GM23338 (cell line): ENCODE measurements at regions not wholly inside any gene's neighbourhood (a gene's known extent, or its start where the extent isn't known, plus 50 kb on each side); places are given as distances from the start of the nearest gene placed in this dataset.

Experiments
- ATAC-seq: fragments of 200-7000 bp; cut with Tn5 transposase; 3 replicates; pipeline ENCODE4 v1.9.1; 2020
- DNase-seq: peaks from one replicate; pipeline ENCODE4 v3.0.0-alpha.2; 2015; ENCODE audit warnings: low spot score
- H2AFZ ChIP-seq: fragments of 200-600 bp; sonication (generic); 2 replicates; pipeline ENCODE4 v1.8.0; 2016; ENCODE audit warnings: antibody characterized with exemption, mild to moderate bottlenecking, moderate library complexity
- H3F3A ChIP-seq: fragments of 200-600 bp; sonication (generic); replicated peaks from 2 replicates; pipeline ENCODE4 v1.8.0; 2017; ENCODE audit warnings: antibody characterized with exemption, mixed run types, low read depth
- H3K27ac ChIP-seq: fragments of 200-600 bp; sonication (generic); 2 replicates; pipeline ENCODE4 v1.6.1; 2016; ENCODE audit warnings: low read depth
- H3K27me3 ChIP-seq: fragments of 200-600 bp; sonication (generic); 2 replicates; pipeline ENCODE4 v1.8.0; 2016; ENCODE audit warnings: mild to moderate bottlenecking, mixed run types, moderate library complexity; ENCODE audit not compliant: insufficient read depth
- H3K36me3 ChIP-seq: fragments of 200-600 bp; sonication (generic); 2 replicates; pipeline ENCODE4 v1.8.0; 2016; ENCODE audit warnings: mild to moderate bottlenecking; ENCODE audit not compliant: insufficient read depth
- H3K4me1 ChIP-seq: fragments of 200-600 bp; sonication (generic); 2 replicates; pipeline ENCODE4 v1.8.0; 2016; ENCODE audit warnings: mild to moderate bottlenecking, moderate library complexity; ENCODE audit not compliant: insufficient read depth
- H3K4me2 ChIP-seq: fragments of 200-600 bp; sonication (generic); 2 replicates; pipeline ENCODE4 v1.7.1; 2017; ENCODE audit warnings: mixed run types
- H3K4me3 ChIP-seq: fragments of 200-600 bp; sonication (generic); 2 replicates; pipeline ENCODE4 v1.6.1; 2016; ENCODE audit warnings: mixed run types
- H3K79me2 ChIP-seq: fragments of 200-600 bp; sonication (generic); replicated peaks from 2 replicates; pipeline ENCODE4 v1.8.0; 2017; ENCODE audit warnings: mild to moderate bottlenecking; ENCODE audit not compliant: insufficient read depth
- H3K9me2 ChIP-seq: fragments of 200-600 bp; sonication (generic); 2 replicates; pipeline ENCODE4 v1.8.0; 2017; ENCODE audit not compliant: insufficient read depth
- H4K20me1 ChIP-seq: fragments of 200-600 bp; sonication (generic); replicated peaks from 2 replicates; pipeline ENCODE4 v1.8.0; 2017; ENCODE audit warnings: mild to moderate bottlenecking; ENCODE audit not compliant: insufficient read depth
- H3K27ac Mint-ChIP-seq: 2 replicates; pipeline ENCODE4 v1.8.0; 2020; ENCODE audit warnings: inconsistent platforms, mild to moderate bottlenecking, moderate library complexity, mixed read lengths
- H3K27me3 Mint-ChIP-seq: 3 replicates; pipeline ENCODE4 v1.8.0; 2022; ENCODE audit warnings: low read depth, mild to moderate bottlenecking, moderate library complexity, mixed read lengths, inconsistent platforms; ENCODE audit not compliant: insufficient read depth, poor library complexity
- H3K36me3 Mint-ChIP-seq: 3 replicates; pipeline ENCODE4 v1.8.0; 2021; ENCODE audit warnings: low read depth, mild to moderate bottlenecking, inconsistent platforms, moderate library complexity, mixed read lengths
- H3K4me1 Mint-ChIP-seq: 3 replicates; pipeline ENCODE4 v1.8.0; 2020; ENCODE audit warnings: mild to moderate bottlenecking, inconsistent platforms, mixed read lengths
- H3K4me3 Mint-ChIP-seq: 3 replicates; pipeline ENCODE4 v1.8.0; 2021; ENCODE audit warnings: moderate library complexity, mild to moderate bottlenecking, inconsistent platforms, mixed read lengths
- H3K9me3 Mint-ChIP-seq: 3 replicates; pipeline ENCODE4 v1.8.0; 2020; ENCODE audit warnings: moderate library complexity, mild to moderate bottlenecking, inconsistent platforms, mixed read lengths
- CREB1 ChIP-seq: fragments of 250-450 bp; sonication (Bioruptor Pico); IDR thresholded peaks from 2 replicates; pipeline ENCODE4 v1.5.0; 2020; ENCODE audit warnings: low read depth, mild to moderate bottlenecking, moderate library complexity
- EZH2 ChIP-seq: fragments of 200-600 bp; sonication (generic); IDR thresholded peaks from one replicate; pipeline ENCODE4 v1.8.0; 2017; ENCODE audit warnings: antibody characterized with exemption, mild to moderate bottlenecking, low read depth; ENCODE audit not compliant: unreplicated experiment
- EZH2phosphoT487 ChIP-seq: fragments of 200-600 bp; sonication (generic); IDR thresholded peaks from one replicate; pipeline ENCODE4 v1.8.1; 2018; ENCODE audit warnings: antibody characterized with exemption; ENCODE audit not compliant: unreplicated experiment
- NANOG ChIP-seq: IDR thresholded peaks from 2 replicates; pipeline ENCODE4 v1.6.1; 2016; ENCODE audit warnings: antibody characterized with exemption, borderline replicate concordance
- ZNF331 ChIP-seq: fragments of 250-450 bp; sonication (Bioruptor Pico); IDR thresholded peaks from 2 replicates; pipeline ENCODE4 v1.5.0; 2020; ENCODE audit warnings: low read depth, mild to moderate bottlenecking, moderate library complexity
- TF ChIP-seq, protein P1 (sequence below): fragments of 250-450 bp; sonication (Bioruptor Pico); IDR thresholded peaks from 2 replicates; pipeline ENCODE4 v1.5.0; 2020; ENCODE audit warnings: mild to moderate bottlenecking, moderate library complexity
- TF ChIP-seq, protein P2 (sequence below), 2 experiments: fragments of 200-600 bp in 1 of 2; sonication (generic) in 1 of 2; conservative IDR thresholded peaks; 2 replicates each; pipeline versions ENCODE4 v1.5.1 to v1.6.1; 2016 to 2017; ENCODE audit warnings: antibody characterized with exemption in 2 of 2, low read depth in 2 of 2, mild to moderate bottlenecking in 2 of 2, moderate library complexity in 1 of 2

DNA sequence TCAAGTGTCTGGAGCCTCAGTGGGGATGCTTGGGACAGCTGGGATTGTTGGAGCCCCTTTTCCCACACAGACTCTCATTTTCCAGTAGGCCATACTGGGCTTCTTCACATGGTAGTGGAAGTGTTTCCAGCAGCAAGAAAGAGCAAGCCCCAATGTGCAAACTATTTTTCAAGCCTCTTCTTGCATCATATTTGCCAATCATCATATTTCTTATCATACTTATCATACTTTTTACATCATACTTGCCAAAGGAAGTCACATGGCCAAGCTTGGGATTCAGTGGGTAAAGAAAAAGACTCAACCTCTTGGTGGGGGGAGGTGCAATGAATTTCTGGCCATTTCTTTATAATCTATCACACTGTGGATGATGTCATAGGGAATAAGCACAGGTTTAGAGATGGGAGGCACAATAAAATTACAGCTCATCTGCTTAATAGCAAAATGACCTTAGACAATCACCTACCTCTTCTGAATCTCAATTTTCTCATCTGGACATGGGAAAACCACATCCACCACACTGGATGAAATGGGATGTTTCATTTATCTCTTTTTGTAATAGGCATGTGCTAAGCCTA lies 174.2 kb downstream of the MID1IP1 start:
- no peak for TF ChIP-seq EZH2
- TF ChIP-seq, protein P1, sequence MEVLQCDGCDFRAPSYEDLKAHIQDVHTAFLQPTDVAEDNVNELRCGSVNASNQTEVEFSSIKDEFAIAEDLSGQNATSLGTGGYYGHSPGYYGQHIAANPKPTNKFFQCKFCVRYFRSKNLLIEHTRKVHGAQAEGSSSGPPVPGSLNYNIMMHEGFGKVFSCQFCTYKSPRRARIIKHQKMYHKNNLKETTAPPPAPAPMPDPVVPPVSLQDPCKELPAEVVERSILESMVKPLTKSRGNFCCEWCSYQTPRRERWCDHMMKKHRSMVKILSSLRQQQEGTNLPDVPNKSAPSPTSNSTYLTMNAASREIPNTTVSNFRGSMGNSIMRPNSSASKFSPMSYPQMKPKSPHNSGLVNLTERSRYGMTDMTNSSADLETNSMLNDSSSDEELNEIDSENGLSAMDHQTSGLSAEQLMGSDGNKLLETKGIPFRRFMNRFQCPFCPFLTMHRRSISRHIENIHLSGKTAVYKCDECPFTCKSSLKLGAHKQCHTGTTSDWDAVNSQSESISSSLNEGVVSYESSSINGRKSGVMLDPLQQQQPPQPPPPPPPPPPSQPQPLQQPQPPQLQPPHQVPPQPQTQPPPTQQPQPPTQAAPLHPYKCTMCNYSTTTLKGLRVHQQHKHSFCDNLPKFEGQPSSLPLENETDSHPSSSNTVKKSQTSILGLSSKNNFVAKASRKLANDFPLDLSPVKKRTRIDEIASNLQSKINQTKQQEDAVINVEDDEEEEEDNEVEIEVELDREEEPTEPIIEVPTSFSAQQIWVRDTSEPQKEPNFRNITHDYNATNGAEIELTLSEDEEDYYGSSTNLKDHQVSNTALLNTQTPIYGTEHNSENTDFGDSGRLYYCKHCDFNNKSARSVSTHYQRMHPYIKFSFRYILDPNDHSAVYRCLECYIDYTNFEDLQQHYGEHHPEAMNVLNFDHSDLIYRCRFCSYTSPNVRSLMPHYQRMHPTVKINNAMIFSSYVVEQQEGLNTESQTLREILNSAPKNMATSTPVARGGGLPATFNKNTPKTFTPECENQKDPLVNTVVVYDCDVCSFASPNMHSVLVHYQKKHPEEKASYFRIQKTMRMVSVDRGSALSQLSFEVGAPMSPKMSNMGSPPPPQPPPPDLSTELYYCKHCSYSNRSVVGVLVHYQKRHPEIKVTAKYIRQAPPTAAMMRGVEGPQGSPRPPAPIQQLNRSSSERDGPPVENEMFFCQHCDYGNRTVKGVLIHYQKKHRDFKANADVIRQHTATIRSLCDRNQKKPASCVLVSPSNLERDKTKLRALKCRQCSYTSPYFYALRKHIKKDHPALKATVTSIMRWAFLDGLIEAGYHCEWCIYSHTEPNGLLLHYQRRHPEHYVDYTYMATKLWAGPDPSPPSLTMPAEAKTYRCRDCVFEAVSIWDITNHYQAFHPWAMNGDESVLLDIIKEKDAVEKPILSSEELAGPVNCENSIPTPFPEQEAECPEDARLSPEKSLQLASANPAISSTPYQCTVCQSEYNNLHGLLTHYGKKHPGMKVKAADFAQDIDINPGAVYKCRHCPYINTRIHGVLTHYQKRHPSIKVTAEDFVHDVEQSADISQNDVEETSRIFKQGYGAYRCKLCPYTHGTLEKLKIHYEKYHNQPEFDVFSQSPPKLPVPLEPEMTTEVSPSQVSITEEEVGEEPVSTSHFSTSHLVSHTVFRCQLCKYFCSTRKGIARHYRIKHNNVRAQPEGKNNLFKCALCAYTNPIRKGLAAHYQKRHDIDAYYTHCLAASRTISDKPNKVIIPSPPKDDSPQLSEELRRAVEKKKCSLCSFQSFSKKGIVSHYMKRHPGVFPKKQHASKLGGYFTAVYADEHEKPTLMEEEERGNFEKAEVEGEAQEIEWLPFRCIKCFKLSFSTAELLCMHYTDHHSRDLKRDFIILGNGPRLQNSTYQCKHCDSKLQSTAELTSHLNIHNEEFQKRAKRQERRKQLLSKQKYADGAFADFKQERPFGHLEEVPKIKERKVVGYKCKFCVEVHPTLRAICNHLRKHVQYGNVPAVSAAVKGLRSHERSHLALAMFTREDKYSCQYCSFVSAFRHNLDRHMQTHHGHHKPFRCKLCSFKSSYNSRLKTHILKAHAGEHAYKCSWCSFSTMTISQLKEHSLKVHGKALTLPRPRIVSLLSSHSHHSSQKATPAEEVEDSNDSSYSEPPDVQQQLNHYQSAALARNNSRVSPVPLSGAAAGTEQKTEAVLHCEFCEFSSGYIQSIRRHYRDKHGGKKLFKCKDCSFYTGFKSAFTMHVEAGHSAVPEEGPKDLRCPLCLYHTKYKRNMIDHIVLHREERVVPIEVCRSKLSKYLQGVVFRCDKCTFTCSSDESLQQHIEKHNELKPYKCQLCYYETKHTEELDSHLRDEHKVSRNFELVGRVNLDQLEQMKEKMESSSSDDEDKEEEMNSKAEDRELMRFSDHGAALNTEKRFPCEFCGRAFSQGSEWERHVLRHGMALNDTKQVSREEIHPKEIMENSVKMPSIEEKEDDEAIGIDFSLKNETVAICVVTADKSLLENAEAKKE (CRISPR knock-in tag) = no peak
- TF ChIP-seq, protein P2, sequence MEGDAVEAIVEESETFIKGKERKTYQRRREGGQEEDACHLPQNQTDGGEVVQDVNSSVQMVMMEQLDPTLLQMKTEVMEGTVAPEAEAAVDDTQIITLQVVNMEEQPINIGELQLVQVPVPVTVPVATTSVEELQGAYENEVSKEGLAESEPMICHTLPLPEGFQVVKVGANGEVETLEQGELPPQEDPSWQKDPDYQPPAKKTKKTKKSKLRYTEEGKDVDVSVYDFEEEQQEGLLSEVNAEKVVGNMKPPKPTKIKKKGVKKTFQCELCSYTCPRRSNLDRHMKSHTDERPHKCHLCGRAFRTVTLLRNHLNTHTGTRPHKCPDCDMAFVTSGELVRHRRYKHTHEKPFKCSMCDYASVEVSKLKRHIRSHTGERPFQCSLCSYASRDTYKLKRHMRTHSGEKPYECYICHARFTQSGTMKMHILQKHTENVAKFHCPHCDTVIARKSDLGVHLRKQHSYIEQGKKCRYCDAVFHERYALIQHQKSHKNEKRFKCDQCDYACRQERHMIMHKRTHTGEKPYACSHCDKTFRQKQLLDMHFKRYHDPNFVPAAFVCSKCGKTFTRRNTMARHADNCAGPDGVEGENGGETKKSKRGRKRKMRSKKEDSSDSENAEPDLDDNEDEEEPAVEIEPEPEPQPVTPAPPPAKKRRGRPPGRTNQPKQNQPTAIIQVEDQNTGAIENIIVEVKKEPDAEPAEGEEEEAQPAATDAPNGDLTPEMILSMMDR (conservative IDR thresholded peaks at IDR 0.05; ENCODE audit: low read depth in 2 of 2) = no peak
- no peak for ATAC-seq
- Histone ChIP-seq H3K4me2 (no peak overlapping the region), H3F3A (no peaks in the 10 kb centered on the region), H2AFZ (no peak overlapping the region), H3K4me3 (no peak overlapping the region), H4K20me1 (no peaks in the 10 kb centered on the region), H3K4me1 (no peaks in the 10 kb centered on the region), H3K79me2 (no peaks in the 10 kb centered on the region), H3K27ac (no peak overlapping the region), H3K9me2 (no peaks in the 10 kb centered on the region), H3K27me3 (no peaks in the 10 kb centered on the region), H3K36me3 (no peaks in the 10 kb centered on the region)
- no peaks in the 10 kb centered on the region for H3K4me1 Mint-ChIP-seq
- no peak overlapping the region for H3K27ac Mint-ChIP-seq
- no peaks in the 10 kb centered on the region for H3K9me3 Mint-ChIP-seq
- no peak for DNase-seq
- H3K4me3 Mint-ChIP-seq = no peak overlapping the region
- H3K36me3 Mint-ChIP-seq = no peaks in the 10 kb centered on the region
- no peaks in the 10 kb centered on the region for H3K27me3 Mint-ChIP-seq

DNA sequence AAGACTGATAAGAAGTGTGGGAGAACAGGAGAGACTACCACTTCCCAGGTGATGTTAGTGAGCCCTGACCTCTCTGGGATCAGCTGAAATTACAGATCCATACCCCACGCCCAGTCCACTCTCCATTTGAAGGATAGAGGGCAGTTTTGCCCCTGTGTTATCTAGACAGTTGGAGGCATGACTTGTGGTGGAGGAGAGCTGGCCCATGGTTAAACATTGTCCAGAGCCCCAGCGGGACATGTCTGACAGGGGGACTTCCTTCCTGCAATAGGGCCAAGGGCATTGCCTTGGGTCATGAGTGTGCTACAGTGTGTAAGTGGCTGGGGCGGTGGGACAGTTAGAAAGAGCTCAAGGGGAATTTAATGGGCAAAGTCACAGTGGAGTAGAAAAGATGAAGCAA lies 181.1 kb downstream of the MID1IP1 start:
- no peak for ATAC-seq
- TF ChIP-seq CREB1 (CRISPR knock-in tag) (no peak), NANOG (no peak), EZH2phosphoT487 (no peak), ZNF331 (no peak)

More for the DNA sequence above, 181.1 kb downstream of the MID1IP1 start:
- no peak for DNase-seq
- Mint-ChIP-seq H3K36me3 (no peaks in the 10 kb centered on the region), H3K4me1 (peaks cover 9% of the 10 kb centered on the region), H3K9me3 (no peaks in the 10 kb centered on the region; the same call in 1 of the 3 replicates), H3K27ac (no peak overlapping the region), H3K27me3 (peaks cover 2% of the 10 kb centered on the region), H3K4me3 (no peak overlapping the region)
- Histone ChIP-seq H3K36me3 (no peaks in the 10 kb centered on the region), H3F3A (no peaks in the 10 kb centered on the region), H3K27me3 (no peaks in the 10 kb centered on the region), H3K4me3 (no peak overlapping the region), H3K27ac (no peak overlapping the region), H3K9me2 (no peaks in the 10 kb centered on the region), H3K4me1 (no peaks in the 10 kb centered on the region), H3K79me2 (no peaks in the 10 kb centered on the region), H4K20me1 (no peaks in the 10 kb centered on the region), H2AFZ (no peak overlapping the region), H3K4me2 (no peak overlapping the region)
